AML-193 (cell line): ENCODE measurements at regions not wholly inside any gene's neighbourhood (a gene's known extent, or its start where the extent isn't known, plus 50 kb on each side); places are given as distances from the start of the nearest gene placed in this dataset.

Experiments used
- DNase-seq, 2 experiments: peaks; one replicate each; lab custom pipeline; 2025; lab: John Stamatoyannopoulos, UW

GRCh38 chr20:18999086-18999485 is 185.5 kb downstream of the SCP2D1 start:
- DNase-seq, result no peak

DNA sequence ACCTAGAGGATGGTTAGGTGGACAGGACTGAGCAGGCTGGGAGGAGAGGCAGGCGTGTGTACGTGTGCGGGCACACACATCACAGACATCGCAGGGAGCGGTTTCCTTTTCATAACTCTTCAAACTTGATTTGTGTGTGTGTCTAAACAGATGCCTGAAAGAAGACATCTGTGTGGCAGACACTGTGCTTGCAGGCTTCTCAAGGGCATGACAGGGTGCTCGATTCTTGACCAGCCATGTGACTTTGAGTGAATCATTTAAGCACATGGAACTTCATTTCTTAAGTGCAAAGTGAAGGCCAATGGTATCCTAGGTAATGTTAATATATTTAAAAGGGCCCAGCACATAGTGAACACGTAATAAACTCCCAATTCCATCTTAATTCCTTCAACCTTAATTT is 186.5 kb downstream of the SCP2D1 start:
- no peak for DNase-seq

GRCh38 chr20:19001177-19001576 is 187.6 kb downstream of the SCP2D1 start:
- no peak for DNase-seq

DNA sequence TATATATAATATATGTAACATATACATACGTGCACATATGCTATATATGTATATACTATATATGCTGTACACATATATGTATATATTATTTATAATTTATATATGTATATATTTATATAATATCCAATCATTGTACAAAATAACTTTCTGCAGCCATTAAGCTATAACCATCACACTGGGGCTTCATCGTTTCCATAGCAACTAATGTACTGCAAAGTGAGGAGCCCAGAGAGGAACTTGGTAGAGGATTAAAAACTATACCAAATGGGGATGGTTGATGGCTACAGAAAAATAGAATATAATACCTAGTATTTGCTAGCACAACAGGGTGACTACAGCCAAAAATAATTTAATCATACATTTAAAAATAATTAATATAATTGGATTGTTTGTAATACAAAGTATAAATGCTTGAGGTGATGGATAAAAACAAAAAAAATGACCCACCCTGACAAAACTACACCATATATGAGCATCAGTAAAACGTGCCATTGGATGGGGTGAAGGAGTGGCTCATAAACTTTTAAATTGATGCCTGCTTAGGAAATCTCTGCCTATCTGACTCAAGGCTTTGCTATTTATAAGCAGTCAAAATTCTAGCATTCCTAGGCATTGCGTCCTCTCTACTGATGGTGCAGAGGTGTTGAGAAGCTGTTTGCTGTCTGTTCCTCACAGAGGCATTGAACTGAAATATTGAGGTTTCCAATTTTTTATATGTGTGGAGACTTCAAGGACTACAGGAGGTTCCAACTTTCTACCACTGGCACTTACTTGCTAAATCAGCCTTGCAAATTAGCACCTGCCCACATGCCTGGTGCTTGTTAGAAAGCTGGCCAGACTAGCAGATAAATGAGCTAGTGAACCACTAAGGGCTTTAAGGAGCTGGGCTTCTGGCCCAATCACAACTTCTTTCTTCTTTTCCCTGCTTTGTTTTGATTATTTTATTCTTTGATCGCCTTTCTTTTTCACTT is 190.1 kb downstream of the SCP2D1 start:
- no peak for DNase-seq

- no peak for DNase-seq
Measured at GRCh38 chr20:19004975-19005374, 191.4 kb downstream of the SCP2D1 start.

- no peak for DNase-seq
Measured at GRCh38 chr20:19008497-19008896, 194.9 kb downstream of the SCP2D1 start.

GRCh38 chr20:19009081-19009688 is 195.6 kb downstream of the SCP2D1 start:
- DNase-seq, result no peak

- DNase-seq, result peak; percentile 11 to 26
Measured at GRCh38 chr20:19012676-19013075, 199.1 kb downstream of the SCP2D1 start.

DNA sequence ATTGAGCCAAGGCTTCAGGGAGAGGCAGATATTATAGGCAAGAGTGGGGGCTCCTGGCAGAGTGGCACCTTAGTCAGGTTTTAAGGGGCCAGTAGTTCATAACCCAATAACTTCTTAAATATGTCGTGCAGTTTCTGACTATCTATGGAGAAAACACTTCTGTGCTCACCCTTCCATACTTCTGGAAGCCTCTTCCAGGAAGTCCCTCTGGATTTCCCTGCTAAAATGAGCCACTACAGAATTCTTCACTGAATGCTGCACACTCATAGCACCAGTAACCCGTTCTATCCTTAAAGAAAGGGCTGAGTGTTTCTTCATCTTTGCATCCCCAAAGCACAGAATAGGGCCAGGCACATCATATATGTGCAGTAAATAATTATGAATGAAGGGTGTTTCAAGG is 198.5 kb upstream of the SLC24A3 start:
- no peak for DNase-seq

- DNase-seq, result no peak
Measured at GRCh38 chr20:19015351-19016139, 196.9 kb upstream of the SLC24A3 start.

GRCh38 chr20:19016140-19016497 is 196.3 kb upstream of the SLC24A3 start:
- no peak for DNase-seq

GRCh38 chr20:19017104-19017690 is 195.2 kb upstream of the SLC24A3 start:
- no peak for DNase-seq

GRCh38 chr20:19018881-19019280 is 193.6 kb upstream of the SLC24A3 start:
- no peak for DNase-seq

- DNase-seq, result no peak
Measured at GRCh38 chr20:19019734-19020364, 192.6 kb upstream of the SLC24A3 start.

- no peak for DNase-seq
Measured at GRCh38 chr20:19021406-19022117, 190.9 kb upstream of the SLC24A3 start.

DNA sequence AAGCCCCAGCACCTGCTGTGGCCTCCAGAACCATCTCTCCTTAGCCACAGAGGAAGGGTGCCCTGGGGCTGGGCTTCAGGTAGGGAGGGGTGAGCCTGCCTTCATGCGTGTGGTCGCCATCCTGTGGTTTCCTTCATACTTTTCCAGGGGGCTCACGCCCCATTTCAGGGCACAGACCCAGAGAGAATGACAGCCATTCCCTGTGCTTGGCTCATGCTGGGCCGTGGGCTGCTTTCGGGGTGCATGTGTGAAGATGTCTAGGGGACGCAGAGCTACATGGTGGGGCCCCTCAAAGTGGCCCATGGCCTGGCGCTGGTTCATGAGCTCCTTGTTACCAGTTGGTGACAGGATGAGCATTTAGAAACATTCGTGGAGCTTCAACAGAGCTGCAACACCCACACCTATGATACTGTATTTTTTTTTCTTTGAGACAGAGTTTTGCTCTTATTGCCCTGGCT is 190.3 kb upstream of the SLC24A3 start:
- DNase-seq, result no peak

GRCh38 chr20:19022791-19023448 is 189.5 kb upstream of the SLC24A3 start:
- no peak for DNase-seq

- no peak for DNase-seq
Measured at GRCh38 chr20:19024296-19025035, 188.0 kb upstream of the SLC24A3 start.

GRCh38 chr20:19025430-19026120 is 186.9 kb upstream of the SLC24A3 start:
- no peak for DNase-seq
